ENCODE measurements at regions not wholly inside any gene's neighbourhood (a gene's known extent, or its start where the extent isn't known, plus 50 kb on each side); places are given as distances from the start of the nearest gene placed in this dataset.

DNA sequence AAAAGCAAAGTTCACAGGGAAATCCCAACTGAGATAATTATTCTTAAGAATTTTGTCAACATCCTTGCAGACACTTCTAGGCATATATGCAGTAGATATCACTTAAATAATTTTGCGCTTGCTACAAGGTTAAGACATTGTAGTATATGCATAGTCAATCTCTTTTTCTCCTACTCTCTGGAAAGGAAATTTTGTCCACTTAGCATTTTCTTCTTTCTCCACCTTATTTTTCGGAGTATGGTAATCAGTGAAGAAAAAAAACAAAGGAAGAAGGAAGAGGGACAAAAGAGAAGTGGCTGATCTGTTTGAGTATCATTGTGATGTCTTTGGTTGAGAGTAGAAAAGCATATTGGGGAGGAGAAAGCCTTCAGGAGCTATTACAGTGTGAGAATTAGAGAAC is 104.6 kb downstream of the LACC1 start:
- no peak for DNase-seq (ENCODE audit: low read depth)

DNA sequence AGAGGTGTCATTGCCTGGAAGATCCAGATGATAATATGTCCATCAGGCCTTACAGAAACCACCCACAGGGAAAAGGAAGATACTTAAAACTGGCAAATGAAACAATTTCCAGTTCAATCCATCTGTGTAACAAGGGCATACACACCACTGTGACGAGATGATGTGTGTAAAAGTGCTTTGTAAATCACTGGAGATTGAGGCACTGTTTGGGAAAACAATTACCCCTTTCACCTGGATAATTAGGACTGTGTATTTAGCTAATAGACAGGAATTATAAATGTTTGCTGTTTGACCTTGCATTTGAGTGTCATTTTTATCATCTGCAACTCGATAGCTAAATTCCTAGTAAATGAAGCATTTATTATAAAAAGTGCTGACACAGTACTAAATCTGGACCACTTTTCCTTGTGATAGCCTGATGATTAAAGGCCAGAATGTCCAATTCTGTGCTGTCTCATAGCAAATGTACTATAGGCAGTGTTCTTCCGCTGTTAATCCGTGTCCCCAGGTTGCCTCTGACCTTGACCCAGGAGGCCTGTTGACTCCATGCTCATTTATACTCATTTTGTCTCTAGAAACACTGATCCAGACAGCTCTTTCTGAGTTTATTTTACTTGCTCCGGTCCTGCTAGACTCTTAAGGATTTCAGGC is 105.8 kb downstream of the LACC1 start:
- DNase-seq (ENCODE audit: low read depth): no peak

DNA sequence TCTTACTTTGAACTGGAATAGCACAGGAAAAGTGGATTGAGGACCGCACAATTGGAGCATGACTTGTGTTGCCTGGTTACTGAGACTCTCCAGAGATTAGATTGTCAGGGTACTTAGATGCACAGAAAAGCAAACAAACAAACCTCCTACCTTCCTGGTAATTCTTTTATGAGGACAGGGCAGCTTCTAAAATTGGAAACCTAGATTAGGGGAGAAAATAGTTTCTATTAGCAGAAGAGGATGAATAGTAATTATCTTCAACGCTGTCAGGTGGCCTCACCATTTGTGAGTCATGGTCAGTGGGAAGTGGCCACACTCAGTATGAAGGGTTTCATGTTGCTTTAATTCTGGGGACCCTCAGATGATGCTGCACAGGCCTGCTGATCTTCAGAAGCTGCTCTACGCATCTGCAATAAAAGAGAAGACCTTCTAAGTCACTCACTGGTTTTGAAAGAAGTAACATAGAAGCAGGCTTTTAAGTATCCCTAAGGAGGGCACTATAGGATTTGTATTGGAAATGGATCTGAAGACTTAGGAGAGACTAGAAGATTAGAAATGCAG is 106.8 kb downstream of the LACC1 start:
- DNase-seq (ENCODE audit: low read depth): no peak

DNA sequence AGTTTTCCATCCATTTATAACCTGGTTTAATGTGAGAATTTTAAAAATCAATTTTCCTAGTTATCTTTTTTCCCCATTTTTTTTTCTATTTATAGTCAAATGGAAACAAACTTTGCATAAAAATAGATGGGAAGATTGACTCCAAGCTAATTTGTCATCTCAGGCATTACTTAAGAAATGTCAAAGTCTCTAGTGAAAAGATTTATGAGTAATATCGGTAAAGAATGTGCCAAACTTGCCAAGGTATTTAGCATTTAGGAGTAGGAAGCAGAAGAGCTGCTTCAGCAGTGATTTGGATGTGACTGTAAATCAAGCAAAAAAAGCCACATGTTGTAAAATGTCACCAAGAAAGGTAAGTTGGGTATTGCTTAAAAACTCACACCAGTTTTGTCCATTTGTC is 108.6 kb downstream of the LACC1 start:
- no peak for DNase-seq (ENCODE audit: low read depth)

DNA sequence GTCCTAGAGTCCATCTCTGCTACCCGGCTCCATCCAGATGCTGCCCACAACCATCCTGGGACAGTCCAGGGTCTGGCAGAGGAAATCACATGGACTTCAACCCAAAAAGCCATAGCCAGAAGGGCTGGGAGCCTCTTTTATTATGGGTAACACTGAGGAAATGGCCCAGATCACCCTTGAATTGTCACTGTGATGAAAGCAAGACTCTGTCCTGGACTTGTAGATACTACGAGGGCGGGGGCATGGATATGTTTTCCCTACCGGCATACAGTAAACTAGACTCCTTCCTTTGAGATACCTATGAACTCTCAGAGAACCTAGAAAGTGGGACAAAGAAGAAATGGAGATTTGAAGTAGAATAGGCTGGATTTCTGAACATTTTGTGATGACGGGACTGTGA is 110.3 kb downstream of the LACC1 start:
- DNase-seq (ENCODE audit: low read depth): no peak

DNA sequence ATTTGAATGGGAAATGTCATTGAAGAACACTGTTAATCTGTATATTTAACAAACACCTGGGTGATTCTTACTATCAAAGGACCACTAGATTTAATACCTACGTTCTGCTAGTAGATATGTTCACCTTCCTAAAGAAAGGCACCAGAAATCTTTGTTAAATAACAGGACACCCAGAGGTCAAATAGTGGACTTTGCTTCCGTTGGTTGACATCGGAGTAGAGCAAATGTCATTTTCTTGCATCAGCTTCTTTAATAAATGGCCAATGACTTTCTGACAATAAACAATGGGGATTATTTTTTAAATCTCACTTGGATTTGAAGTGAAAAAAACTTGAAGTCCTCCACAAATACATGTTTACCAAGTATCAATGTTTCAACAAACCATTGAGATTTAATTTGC is 111.1 kb downstream of the LACC1 start:
- no peak for DNase-seq (ENCODE audit: low read depth)

DNA sequence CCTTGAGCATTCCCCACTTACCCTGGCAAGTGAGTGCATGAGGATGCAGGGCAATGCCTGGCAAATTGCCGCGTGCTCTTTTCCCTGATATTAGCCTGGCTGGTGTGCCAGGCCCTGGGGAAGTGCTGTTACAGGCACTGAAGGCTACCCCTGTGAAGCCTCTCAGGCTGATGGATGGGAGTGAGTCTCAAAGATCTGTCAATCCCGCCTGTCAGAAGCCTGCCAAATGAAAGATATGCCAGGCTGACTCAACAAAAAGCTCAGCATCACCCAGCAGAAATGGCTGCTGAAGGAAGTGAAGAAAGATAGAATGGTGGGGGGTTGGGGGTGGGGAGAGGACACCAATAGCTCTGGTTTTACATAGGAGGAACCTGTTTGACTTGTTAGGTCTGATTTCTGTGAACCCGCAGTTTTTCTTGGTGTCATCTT is 112.1 kb downstream of the LACC1 start:
- no peak for DNase-seq (ENCODE audit: low read depth)

DNA sequence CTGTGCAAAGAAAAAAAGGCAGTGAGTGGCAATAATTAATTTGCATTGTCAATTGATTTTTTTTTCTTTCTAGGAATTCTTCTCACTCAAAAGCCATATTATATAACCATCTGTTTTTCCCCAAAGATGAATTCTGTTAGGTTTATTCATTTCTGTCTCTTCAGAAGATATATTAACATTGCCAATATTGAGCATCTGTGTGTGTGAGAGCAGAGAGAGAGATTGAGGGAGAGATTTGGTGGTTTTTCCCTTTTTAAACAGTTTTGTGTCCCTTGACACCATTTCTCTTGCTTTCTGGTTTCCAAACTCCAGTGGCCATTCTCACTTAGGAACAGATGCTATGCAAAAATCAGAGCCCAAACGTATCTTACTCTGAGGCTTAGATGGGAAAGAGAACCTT is 112.5 kb downstream of the LACC1 start:
- DNase-seq (ENCODE audit: low read depth): no peak

DNA sequence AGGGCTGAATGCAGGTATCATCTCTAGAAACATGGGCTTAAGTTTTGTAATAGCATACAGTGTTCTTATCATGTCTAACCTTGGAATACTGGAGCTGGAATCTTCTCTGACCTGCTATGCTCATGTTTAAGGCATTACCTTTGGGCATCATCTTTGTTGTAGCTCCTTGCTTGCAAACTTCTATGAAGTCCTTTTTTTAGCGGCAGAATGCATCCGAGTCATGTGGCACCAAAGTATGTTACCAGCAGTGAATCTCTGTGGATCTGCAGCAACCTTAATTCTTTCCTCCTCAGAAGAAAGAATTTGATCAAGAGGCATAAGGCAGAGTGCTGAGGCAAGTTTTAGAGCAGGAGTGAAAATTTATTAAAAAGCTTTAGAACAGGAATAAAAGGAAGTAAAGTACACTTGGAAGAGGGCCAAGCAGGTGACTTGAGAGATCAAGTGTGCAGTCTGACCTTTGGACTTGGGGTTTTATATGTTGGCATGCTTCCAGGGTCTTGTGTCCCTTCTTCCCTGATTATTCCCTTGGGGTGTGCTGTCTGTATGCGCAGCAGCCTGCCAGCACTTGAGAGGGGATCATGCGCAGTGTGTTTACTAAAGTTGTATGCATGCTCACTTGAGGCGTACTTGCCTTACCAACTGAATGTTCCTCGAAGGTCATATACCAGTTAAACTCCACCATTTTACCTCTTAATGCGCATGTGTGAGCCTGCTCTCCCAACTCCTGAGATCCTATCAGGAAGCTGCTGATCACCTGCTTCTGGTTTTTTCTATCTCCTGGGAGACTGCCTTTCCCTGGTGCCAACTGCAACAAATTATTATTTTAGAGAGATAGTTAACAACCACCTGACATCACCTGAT is 115.5 kb downstream of the LACC1 start:
- DNase-seq (ENCODE audit: low read depth): no peak

DNA sequence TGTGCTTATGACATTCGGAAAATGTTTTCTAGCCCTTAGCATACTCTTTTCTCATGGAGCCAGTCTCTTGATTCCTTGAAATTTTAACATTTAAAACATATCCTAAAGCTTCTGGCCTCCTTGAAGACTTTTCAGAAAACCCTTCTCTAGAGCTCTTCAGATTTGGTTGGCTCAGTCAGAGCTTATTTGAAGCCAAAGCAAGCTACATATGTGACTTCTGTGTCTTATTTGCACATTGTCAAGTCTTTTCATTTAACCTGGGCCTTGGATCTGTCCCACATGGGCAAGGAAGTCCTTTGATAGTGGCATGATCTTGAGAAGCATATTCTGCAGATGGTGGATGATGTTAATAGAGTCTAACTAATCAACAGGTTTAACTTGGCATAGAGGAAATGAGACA is 116.5 kb downstream of the LACC1 start:
- DNase-seq (ENCODE audit: low read depth): no peak

DNA sequence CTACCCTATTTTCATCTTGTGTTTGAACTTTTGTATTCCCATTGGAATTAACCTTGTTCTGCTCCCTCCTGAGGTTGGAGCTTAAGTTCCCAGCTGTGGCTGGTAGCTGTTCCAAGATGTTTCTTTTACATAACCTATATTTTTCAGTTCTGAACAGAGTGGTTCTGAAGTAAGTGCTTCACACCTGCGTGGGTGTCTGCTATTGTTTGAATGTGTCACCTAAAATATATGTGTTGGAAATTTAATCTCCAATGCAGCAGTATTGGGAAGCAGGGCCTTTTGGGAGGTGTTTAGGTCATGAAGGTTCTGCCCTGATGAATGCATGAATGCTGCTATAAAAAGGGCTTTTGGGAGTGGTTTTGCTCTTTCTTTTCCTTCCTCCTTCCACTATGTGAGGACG is 123.8 kb downstream of the LACC1 start:
- DNase-seq (ENCODE audit: low read depth): no peak

DNA sequence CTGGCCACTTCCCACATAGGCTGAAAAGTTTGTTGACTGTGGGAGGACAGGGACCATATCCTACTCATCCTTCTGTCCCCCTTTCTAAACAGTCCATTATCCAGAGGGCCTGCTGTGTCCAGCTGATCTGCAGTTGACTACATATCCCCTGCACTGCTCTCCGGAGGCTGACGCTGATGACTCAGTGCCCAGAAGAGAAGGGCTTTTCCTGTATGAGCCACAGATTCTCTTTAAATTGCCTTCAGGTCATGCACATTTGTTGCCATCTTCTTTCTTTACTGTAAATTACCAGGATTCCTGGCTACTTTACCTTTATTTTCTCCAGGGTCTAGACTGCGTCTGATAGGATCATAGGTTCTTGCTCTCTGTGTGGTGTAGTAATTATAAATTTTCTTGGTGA is 125.2 kb downstream of the LACC1 start:
- DNase-seq (ENCODE audit: low read depth): no peak

DNA sequence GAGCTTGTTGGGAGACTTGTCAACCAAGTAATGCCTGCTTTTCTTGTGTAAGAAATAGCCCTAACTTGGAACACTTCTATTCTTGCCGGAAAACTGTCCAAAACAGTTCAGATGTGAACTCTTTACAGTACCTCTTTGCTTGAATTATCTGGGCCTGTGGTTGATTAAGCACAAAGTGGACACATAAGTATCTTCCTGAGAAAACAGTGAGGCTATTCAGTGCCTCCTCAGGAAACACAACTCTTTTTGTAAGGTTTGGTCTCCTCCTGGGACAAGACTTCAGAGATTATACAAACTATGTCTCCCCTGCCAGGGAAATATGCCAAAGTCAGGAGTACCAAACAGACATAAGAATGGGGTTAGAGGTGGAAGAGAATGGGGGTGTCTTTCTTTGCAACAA is 127.7 kb downstream of the LACC1 start:
- DNase-seq (ENCODE audit: low read depth): no peak

DNA sequence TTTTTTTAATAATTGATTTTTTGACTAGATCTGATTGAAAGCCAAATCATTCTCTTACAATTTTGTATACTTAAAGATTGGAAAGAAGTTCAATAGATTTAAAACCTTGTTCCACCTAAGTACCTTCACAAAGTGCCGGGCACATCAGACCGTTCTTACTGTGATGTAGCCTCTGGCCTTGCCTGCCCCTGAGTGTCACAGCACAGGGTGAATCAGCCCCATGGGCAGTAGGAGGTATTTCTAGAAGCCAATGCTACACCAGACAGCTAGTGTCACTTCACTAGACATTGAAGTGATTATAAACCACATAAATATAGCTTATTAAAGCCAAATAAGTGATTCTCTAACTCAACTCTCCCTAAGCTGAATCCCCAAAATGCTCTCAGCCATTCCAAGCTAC is 131.3 kb downstream of the LACC1 start:
- DNase-seq (ENCODE audit: low read depth): no peak

DNA sequence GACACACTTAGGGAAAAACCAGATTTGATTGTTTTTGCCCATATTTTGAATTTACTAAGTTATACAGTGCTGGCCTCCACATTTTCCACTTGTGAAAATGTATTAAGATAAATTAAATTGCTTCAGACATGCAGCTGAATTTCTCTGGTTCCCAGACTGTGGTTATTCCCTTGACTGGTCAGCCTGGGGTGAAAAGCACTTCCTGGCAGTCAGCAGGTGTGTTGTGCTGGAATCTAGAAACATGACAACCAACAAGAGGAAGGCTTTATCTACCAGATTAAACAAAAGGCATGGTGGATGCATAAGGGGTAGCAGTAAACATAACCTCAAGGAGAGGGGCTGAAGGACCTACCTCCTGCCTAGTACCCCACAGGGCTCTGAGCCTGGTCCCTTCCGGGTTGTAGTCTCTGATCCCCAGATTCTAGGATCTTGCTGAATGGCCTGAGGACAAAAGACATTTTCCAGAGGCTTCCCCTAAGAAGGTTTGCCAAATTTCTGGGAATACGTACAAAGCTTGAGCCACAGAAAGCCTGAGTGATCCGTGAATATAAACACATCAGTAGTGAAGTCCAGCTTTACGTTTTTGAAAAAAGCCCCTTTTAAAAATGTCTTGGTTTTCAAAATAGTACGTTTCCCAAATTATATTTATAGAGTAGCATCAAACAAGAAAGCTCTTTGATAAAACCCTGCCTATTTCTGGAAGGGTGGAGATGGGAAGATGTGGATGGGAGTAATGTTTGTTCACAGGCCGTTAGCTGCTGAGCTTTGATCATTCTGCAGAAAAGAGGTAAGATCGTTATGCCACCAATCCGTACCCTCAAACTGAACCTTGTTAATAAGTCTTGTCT is 133.4 kb downstream of the LACC1 start:
- DNase-seq (ENCODE audit: low read depth): no peak

DNA sequence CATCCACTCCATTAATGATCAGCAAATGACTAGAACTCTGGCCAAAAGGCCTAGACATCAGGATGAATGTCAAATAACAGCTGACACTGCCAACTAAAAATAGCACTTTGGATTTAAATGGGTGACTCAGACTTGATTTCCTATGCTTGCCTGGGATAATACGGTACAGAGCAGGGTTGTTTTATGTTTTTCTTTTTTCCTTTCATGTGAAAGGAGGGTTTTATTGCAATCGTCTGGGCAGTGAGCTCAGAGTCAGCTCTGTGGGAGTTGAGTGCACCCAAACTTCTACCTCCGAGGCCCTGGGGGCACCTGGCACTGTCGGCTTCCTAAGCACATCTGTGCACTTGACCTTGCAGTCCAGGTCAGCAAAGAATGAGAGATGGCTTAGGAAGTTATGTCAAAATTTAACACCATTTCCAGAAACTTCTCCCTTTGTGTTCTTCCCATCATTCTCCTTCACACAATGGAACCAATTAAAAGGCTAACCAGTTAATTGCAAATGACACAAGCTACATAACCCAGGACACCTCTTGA is 134.1 kb downstream of the LACC1 start:
- no peak for DNase-seq (ENCODE audit: low read depth)

DNA sequence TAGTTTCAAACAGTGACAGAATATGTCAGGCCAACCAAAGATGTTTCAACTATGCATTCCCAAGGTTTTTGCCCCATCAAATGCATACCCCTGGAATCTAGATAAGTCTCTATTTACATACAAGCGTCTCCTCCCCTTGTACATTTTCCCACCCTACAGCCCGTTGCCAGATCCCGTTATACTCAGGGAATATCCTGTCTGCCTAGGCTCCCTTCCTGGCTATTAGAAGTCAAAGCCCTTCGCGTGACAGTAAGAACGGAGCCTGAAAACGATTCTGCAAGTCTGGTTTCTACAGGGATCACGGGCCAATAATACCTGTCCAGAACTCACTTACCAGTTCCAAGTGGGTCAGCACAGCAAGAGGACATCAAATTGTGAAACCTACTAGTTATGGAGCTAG is 134.8 kb downstream of the LACC1 start:
- DNase-seq (ENCODE audit: low read depth): no peak

DNA sequence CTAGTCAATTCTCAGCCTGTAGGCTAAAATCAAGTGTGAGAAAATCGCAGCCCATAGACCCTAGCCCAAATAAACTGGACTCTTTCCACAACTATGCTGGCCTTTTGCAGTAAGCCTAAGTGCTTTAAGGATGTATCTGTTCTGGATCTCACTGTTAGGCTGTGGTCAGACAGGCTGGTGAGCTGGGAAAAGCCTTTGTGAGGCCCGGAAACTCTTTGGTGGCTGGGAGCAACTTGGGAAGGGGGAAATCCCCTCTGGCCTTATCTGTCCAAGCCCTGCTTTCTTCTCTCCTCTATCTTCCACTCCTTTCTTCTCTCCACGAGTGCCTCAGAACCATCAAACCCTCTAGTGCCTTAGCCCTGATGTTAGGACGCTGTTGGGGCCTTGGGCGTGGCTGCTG is 135.4 kb downstream of the LACC1 start:
- DNase-seq (ENCODE audit: low read depth): no peak

DNA sequence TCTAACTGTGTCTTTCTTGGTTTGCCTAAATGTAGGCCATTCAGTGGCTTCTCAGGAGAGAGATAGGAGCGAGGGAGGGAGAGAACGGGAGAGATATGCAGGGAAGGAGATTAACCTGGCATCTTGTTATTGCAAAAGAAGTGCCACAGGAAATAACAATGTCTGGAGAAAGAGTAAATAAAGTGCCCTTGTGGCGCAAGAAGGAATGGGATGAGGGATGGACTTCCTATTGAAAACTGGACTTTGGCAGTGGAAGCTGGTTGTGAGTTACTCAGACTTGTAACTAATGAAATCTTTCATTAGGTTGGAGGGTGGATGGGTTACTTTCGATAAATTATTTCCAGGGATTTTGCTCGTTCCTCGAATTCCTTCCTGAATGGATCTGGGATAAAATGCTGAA is 136.1 kb downstream of the LACC1 start:
- DNase-seq (ENCODE audit: low read depth): no peak

DNA sequence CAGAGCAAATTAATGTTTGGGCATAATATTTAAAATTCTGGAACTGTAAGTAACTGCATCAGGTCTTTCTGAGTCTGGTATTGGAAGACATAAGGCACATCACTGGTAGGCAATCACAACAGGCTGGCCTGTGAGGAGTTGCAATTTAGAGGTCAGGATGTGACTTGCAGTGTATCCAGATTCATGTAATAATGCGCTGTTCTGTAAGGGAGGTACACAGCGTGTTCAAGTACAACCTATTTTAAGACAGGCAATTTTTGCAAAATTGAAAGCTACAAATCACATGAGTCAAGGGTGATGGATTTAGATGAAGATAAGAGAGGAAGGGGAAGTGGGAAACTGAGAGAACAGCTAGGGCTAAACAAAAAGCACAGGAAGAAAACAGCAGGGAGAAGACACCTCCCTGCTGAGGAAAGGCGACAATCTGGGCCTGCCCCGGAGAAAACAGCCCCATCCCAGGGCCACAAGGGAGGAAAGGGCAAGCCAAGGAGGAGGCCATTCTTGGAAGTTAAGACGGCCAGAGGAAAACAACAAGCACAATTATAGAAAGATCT is 138.1 kb downstream of the LACC1 start:
- DNase-seq (ENCODE audit: low read depth): no peak

DNA sequence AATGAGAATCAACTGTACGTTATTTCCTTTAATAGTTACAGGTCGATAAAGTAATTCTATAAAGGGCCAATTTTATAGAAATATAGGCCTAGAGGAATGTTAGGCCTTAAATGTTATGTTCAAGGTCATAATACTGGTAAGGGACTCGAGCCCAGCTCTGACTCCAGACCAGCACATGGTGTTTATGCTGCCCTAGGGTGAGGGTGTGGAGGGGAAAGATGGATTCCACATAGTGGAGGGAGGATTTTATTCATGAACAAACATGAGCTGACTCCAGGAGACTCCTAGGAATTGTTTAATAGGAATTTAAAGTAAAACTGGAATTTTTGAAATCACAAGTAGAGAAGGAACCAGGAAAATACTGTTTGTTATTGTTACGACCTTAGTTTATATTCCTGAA is 139.9 kb downstream of the LACC1 start:
- DNase-seq (ENCODE audit: low read depth): no peak

DNA sequence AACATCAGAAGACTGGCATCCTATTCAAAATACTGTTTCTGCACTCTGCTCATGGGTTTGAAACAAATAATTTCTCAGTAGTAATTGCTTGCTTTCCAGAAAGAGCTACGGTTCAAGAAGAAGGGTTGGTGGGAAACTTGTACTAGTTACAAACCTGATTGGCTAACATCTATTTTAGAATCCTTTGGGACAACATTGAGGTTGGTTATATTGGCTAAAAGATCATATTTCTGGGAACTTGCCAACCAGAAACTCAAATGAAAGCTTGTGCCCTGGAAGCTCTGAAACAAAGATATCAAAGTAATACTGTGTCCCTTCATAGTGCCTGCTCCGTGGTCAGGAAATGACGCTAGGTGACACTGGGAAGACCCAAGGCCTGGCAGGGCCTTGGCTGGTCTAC is 141.7 kb downstream of the LACC1 start:
- no peak for DNase-seq (ENCODE audit: low read depth)
